WTC11 (cell line): ENCODE measurements at regions not wholly inside any gene's neighbourhood (a gene's known extent, or its start where the extent isn't known, plus 50 kb on each side); places are given as distances from the start of the nearest gene placed in this dataset.

ENCODE experiments used
- GABPB1 ChIP-seq: sonication (generic); formaldehyde crosslinking; IDR thresholded peaks from 2 replicates; pipeline ENCODE4 v1.8.1; 2023; ENCODE audit warnings: mild to moderate bottlenecking, missing genetic modification reagents
- HMGA2 ChIP-seq: fragments of 250-450 bp; sonication (Bioruptor Pico); IDR thresholded peaks from 2 replicates; pipeline ENCODE4 v1.4.0; 2021; ENCODE audit warnings: mild to moderate bottlenecking, moderate library complexity
- IRF1 ChIP-seq: sonication (generic); formaldehyde crosslinking; IDR thresholded peaks from 2 replicates; pipeline ENCODE4 v1.8.0; 2023; ENCODE audit warnings: missing genetic modification reagents
- TF ChIP-seq, protein P1 (sequence below): sonication (generic); formaldehyde crosslinking; IDR thresholded peaks from 2 replicates; pipeline ENCODE4 v1.8.0; 2022; ENCODE audit warnings: missing genetic modification reagents
- TF ChIP-seq, protein P2 (sequence below): fragments of 200-600 bp; IDR thresholded peaks from 2 replicates; pipeline ENCODE4 v1.8.0; 2022; ENCODE audit warnings: antibody characterized with exemption

DNA sequence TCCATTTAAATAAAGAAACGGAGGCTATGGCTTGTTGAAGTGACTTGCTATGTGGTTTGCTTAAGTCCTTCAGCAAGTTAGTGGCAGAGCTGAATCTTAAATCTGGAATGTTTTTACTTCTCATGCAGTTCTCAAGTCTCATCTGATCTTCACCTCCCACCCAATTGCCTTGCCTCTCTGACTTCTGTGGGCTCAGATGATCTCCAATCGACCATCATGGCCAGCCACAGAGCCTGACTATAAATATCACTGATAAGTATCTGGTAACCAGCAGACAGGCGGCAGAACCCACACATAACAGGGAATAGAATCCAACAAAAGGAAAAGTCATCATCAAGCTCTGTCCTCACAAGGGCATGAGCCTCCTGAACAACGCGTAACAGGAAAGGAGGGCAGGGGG is 149.9 kb downstream of the FAM114A2 start:
- TF ChIP-seq IRF1 (CRISPR knock-in tag) (no peak), HMGA2 (no peak), GABPB1 (CRISPR knock-in tag) (no peak)
- TF ChIP-seq, protein P1, sequence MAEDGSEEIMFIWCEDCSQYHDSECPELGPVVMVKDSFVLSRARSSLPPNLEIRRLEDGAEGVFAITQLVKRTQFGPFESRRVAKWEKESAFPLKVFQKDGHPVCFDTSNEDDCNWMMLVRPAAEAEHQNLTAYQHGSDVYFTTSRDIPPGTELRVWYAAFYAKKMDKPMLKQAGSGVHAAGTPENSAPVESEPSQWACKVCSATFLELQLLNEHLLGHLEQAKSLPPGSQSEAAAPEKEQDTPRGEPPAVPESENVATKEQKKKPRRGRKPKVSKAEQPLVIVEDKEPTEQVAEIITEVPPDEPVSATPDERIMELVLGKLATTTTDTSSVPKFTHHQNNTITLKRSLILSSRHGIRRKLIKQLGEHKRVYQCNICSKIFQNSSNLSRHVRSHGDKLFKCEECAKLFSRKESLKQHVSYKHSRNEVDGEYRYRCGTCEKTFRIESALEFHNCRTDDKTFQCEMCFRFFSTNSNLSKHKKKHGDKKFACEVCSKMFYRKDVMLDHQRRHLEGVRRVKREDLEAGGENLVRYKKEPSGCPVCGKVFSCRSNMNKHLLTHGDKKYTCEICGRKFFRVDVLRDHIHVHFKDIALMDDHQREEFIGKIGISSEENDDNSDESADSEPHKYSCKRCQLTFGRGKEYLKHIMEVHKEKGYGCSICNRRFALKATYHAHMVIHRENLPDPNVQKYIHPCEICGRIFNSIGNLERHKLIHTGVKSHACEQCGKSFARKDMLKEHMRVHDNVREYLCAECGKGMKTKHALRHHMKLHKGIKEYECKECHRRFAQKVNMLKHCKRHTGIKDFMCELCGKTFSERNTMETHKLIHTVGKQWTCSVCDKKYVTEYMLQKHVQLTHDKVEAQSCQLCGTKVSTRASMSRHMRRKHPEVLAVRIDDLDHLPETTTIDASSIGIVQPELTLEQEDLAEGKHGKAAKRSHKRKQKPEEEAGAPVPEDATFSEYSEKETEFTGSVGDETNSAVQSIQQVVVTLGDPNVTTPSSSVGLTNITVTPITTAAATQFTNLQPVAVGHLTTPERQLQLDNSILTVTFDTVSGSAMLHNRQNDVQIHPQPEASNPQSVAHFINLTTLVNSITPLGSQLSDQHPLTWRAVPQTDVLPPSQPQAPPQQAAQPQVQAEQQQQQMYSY (CRISPR knock-in tag), result no peak
- TF ChIP-seq, protein P2, sequence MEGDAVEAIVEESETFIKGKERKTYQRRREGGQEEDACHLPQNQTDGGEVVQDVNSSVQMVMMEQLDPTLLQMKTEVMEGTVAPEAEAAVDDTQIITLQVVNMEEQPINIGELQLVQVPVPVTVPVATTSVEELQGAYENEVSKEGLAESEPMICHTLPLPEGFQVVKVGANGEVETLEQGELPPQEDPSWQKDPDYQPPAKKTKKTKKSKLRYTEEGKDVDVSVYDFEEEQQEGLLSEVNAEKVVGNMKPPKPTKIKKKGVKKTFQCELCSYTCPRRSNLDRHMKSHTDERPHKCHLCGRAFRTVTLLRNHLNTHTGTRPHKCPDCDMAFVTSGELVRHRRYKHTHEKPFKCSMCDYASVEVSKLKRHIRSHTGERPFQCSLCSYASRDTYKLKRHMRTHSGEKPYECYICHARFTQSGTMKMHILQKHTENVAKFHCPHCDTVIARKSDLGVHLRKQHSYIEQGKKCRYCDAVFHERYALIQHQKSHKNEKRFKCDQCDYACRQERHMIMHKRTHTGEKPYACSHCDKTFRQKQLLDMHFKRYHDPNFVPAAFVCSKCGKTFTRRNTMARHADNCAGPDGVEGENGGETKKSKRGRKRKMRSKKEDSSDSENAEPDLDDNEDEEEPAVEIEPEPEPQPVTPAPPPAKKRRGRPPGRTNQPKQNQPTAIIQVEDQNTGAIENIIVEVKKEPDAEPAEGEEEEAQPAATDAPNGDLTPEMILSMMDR, result no peak
